NCI-H1436 treated with DMSO at 0.1 percent for 48 hours (cell line): ENCODE measurements at regions not wholly inside any gene's neighbourhood (a gene's known extent, or its start where the extent isn't known, plus 50 kb on each side); places are given as distances from the start of the nearest gene placed in this dataset.

Source experiments
- DNase-seq: peaks from one replicate; lab custom pipeline; 2025; lab: John Stamatoyannopoulos, UW

- DNase-seq: no peak
Measured at GRCh38 chrX:13266641-13267345, 53.1 kb downstream of the ATXN3L start.

DNA sequence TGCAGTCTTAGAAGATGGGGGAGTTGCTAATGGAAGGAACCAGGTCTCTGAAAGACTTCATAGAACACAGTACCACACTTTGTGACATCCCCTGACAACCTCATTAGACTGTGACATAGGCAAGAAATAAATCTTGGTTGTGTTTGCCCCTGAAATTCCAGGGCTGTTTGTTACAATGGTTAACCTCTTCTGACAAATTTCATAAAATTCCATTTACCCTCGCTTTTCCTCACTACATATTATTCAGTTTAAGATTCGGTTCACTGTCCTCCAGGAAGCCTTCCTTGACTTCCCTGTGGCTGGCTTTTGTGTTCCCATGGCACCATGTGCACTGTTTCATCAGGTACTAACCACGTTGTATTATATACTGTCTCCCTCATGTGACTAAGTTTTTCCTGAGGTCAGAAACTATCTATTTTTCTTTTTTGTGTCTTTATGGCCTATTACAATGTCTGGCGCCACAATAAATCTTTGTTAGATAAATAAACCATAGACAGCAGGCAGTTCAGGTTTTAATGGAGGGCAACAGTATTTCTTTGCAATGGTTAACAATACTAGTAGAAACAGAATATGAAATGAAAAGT, 54.2 kb downstream of the ATXN3L start:
- no peak for DNase-seq

DNA sequence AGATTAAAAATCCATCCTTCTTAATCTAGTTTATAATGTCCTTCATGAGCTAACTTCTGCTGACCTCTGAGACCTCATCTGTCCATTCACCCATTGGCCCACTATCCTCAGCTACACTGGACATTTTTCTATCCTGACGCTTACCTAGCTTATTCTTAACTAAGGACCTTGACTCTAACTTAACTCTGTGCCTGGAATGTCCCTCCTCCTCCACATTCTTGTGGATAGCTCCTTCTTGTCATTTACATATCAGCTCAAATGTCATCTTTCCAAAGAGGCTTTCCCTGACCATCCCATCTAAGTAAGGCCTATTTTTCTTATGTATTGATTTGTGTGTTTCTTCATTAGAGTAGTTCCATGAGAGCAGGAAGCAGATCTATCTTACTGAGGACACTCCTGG, 54.7 kb downstream of the ATXN3L start:
- DNase-seq: no peak

DNA sequence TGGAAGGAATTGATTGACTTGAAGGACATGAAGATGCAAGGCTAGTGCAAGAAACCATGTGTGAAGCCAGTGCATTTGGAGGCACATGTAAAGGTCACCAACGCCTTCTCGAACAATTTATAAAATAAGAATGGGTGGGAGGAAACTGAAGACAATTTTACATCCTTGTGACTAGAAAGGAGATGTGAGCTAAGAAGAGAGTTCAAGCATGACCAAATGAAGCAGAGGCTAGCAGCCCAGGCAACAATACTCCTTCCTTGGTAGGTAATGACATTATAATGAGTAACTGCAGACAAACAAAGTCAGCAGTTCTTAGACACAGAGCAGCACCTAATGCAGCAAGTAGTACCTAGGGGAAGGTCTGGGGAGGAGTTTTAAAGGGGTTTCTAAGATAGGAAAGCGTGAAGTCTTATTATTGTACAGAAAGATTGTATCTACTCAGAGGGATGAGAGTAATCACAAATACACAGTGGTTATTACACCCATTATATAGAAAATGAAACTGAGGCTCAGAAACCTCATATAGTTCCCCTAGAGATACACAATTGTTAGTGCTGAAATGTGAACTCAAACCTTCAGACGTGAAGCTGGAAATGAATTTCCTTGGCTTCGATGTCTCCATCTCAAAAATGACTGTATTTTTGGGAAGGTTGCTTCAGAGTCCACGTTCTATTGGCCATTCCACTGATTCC, 56.1 kb downstream of the ATXN3L start:
- no peak for DNase-seq

- DNase-seq: no peak
Measured at GRCh38 chrX:13261348-13261747, 58.5 kb downstream of the ATXN3L start.

DNA sequence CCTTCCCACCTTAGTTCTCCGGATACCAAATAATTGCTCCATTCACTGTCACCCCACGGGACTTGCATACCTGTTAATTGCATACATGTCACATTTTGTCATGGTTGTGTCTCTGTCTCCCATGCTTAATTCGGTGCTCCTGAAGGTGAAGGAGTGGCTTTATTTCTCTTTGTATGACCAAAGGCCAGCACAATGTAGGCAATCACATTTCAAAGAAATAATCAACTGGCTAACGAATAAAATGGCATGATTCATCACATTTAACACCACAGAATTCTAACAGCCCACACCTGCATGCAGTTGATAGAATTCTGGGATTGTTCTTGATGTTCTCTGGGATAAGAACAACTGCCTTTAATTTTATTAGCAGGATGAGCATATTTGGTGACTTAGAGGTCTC, 59.3 kb downstream of the ATXN3L start:
- no peak for DNase-seq

- no peak for DNase-seq
Measured at GRCh38 chrX:13258725-13259124, 61.1 kb downstream of the ATXN3L start.

DNA sequence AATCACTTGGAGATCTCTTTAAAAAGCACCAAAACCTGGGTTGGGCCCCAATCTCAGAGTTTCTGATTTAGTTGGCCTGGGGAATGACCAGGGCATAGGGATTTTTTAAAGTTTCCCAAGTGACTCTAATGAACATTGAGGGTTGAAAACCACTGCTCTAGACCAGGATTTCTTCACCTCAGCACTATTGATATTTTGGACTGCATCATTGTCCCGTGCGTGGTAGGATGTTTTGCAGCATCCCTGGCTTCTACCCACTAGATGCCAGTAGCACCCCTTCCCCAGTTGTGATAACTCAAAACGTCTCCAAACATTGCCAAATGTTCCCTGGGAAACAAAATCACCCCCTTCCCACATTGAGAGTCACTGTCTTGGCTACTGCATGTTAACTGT, 61.8 kb downstream of the ATXN3L start:
- DNase-seq: no peak

DNA sequence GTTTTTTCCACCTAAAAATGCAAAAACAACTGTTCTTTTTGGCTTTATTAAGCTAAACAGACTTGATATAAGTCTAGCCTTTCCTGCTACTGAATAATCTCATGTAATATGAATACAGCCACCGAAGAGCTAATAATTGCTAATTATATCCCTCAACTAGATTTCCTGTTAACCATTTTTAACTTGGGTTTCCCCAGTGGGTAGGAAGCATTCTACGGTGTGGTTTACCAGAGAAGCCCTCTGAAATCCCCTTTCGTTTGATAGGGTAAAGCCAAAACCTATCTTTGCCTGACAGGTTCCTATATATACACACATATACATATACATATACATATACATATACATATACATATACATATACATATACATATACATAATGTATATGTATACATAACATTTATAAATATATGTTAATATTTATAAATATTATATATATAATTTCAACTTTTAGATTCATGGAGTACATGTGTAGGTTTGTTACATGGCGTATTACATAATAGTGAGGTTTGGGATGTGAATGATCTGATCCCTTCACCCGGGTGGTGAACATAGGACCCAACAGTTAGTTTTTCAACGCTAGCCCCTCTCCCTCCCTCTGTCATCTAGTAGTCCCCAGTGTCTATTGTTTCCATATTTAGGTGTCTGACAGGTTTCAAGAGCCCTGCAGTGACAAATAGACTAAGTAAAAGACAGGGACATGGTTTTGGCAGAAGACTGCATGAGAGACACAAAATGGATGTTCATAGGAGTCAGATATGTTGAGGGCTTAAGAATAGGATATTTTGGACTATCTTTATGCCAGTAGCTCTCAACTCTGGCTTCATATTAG, 62.4 kb downstream of the ATXN3L start:
- DNase-seq: no peak

DNA sequence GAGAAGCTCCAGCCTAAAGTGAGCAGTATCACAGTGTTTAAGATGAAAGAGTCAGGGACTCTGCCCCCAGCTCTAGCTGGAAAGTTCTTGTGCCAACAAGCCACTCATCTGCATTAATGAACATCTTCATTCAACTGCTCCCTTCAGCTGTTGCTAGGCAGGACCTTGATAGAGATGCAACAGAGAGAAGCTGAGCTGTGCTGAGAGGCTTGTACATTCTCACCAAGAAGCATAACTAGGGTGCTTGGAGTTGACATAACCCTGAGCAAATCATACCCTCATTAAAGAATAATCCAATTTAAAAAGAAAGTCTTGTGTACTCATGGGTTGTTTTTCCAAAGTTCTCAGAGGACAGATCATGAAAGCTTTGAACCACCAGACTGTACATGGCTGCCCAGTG, 63.2 kb downstream of the ATXN3L start:
- no peak for DNase-seq

DNA sequence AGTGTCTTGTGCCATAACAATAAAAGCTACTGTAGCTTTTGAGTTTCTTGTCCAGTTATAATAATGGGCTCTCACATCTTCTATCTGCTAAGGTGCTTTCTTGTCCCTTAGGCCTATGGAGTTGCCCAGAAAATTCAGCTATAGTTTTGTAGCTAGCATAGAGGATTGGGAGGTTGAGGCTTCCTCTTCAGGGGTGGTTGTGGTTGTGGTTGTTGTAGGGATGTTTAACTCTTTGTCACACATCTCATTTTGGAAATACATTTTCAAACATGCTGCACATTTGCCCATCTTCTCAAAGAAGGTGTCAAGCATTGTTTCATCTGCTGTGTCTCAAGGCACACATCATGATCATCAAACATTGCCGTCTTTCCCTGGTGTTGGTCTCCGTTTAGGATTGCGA, 65.0 kb downstream of the ATXN3L start:
- DNase-seq: no peak

- DNase-seq: no peak
Measured at GRCh38 chrX:13254076-13254785, 65.6 kb downstream of the ATXN3L start.

DNA sequence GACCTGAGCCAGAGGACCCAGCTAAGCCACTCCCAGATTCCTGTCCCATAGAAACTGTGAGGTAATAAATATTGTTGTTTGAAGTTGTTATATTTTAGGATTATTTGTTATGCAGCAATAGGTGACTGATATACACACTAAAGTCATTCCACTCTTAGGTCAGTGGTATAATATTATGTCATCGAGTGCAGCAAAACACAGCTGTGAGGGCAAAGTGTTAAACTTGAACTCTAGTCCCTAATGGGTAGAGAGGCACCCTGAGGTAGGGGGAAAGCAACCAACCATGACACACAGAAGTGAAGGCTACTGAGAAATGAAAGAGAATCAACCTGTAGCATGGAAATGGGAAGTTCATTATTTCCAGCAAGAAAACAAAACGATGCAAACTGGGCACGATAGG, 66.6 kb downstream of the ATXN3L start:
- DNase-seq: no peak

DNA sequence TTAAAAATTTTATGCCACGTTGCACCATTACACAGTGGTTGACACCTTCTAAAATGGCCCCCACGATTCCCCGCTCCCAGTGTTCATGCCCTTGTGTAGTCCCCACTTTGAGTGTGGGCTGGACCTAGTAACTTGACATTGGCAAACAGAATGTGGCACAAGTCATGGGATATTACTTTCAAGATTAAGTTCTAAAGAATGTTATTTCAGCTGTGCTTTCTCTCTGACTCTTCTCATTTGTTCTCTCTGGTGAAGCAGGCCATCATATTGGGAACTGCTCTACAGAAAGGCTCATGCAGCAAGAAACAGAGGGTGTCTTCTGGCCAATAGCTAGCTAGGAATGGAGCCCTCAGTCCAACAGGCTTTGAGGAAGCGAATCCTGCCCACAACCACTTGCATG, 67.1 kb downstream of the ATXN3L start:
- DNase-seq: no peak

GRCh38 chrX:13250826-13251580, 68.8 kb downstream of the ATXN3L start:
- DNase-seq: no peak

DNA sequence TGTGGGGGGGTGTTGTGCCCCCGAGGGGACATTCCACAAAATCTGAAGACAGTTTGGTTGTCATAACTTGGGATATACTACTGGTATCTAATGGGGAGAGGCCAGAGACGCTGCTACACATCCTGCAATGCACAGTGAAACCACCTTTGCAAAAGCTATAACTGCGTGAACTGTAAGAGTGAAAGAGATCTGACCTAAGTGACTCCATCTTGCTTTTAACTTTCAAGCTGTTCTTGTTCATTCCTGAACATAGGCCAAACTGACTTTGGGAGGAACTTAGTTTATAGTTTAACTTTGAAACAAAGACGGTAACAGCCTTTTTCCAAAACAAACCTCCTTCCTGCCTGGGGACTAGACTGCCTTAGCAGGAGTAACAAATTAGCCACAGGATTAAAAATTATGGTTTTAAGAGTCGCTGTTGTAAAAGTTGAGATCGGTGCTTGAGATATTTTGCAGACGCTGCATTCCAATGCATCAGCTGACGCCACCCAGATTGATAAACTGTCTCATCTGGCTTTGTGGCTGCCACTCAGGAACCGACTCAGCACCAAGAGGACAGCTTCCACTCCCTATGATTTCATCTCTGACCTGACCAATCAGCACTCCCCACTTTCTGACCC, 70.9 kb downstream of the ATXN3L start:
- no peak for DNase-seq

- DNase-seq: no peak
Measured at GRCh38 chrX:13239272-13239671, 80.6 kb downstream of the ATXN3L start.

GRCh38 chrX:13235930-13236329, 83.9 kb downstream of the ATXN3L start:
- no peak for DNase-seq

GRCh38 chrX:13232484-13232883, 87.4 kb downstream of the ATXN3L start:
- no peak for DNase-seq

GRCh38 chrX:13226214-13226613, 93.6 kb downstream of the ATXN3L start:
- DNase-seq: no peak
